ENCODE measurements at regions not wholly inside any gene's neighbourhood (a gene's known extent, or its start where the extent isn't known, plus 50 kb on each side); places are given as distances from the start of the nearest gene placed in this dataset.

DNA sequence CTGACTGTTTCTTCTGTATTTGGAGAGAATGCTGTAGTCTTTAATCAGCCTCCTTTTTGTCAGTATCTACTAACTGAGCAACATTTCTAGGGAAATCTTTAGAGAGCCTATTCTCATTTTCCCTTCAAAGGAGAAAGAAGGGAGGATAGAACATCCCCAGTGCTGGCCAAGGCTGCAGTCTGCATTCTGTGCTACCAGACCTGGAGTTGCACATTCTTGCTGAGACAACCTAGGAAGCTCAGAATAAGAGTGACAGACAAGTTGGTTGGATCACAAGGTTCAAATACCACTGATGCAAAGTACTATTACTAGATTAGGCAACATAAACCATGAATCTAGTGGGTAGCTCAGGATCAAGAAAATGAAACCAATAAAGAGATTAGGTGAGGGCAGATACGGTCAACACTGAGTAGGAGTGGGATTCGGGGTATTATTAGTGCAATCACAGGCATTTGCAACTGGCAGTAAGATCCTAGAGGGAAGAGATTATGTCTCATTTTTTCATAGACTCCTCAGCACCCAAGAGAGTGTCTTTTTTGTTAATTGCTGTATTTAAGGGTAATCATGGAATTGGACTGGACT is 213.5 kb upstream of the FAM83B start:
- Histone ChIP-seq H3K9ac (ENCODE audit: low read length) (no peak overlapping the region), H3K36me3 (ENCODE audit: insufficient read depth, low read length) (no peaks in the 10 kb centered on the region), H2AFZ (ENCODE audit: low read length) (no peak overlapping the region), H3K27ac (ENCODE audit: low read depth, low read length, poor library complexity, severe bottlenecking) (no peak overlapping the region), H3K4me2 (ENCODE audit: low read length) (no peak overlapping the region), H3K79me2 (ENCODE audit: insufficient read depth, low read length) (no peaks in the 10 kb centered on the region), H3K4me3 (ENCODE audit: low read depth, low read length, poor library complexity, severe bottlenecking) (no peak overlapping the region), H3K27me3 (ENCODE audit: insufficient read depth, low read length) (no peaks in the 10 kb centered on the region), H3K4me1 (ENCODE audit: insufficient read depth, low read length, severe bottlenecking) (no peaks in the 10 kb centered on the region), H3K9me2 (ENCODE audit: low read depth, low read length) (no peaks in the 10 kb centered on the region), H3K9me3 (ENCODE audit: low read length) (no peaks in the 10 kb centered on the region), H4K20me1 (ENCODE audit: insufficient read depth, low read length) (no peaks in the 10 kb centered on the region), H3F3A (ENCODE audit: insufficient read depth, low read length) (no peaks in the 10 kb centered on the region)
- TF ChIP-seq EZH2 (IDR thresholded peaks at IDR 0.05; ENCODE audit: borderline replicate concordance, low read length) (no peak), CTCF (IDR thresholded peaks at IDR 0.05; ENCODE audit: low read length) (no peak)

DNA sequence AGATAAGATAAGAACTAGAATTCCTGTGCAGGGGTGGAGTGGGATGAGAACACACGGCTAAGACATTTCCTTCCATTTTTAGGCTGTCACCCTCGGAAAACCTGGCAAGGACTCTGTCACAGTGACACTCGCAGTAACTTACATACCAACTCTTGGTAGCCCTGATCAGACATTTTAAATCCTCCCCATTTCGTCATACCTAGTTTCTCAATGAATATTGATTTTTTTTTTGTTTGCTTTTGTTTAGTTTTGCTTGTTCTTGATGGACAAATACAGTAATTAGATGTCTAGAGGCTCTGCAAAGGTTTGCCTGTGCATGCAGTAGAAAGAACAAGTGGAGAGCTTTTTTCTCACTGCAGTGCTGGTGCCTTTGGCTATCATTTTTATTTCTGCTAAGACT is 213.0 kb upstream of the FAM83B start:
- no peak overlapping the region for H3K27ac ChIP-seq (ENCODE audit: low read depth, low read length, poor library complexity, severe bottlenecking)
- no peaks in the 10 kb centered on the region for H3K36me3 ChIP-seq (ENCODE audit: insufficient read depth, low read length)
- TF ChIP-seq EZH2 (IDR thresholded peaks at IDR 0.05; ENCODE audit: borderline replicate concordance, low read length): no peak
- no peak for TF ChIP-seq CTCF (IDR thresholded peaks at IDR 0.05; ENCODE audit: low read length)
- H3K4me2 ChIP-seq (ENCODE audit: low read length): no peak overlapping the region
- H3F3A ChIP-seq (ENCODE audit: insufficient read depth, low read length): no peaks in the 10 kb centered on the region
- H3K27me3 ChIP-seq (ENCODE audit: insufficient read depth, low read length): no peaks in the 10 kb centered on the region
- no peaks in the 10 kb centered on the region for H4K20me1 ChIP-seq (ENCODE audit: insufficient read depth, low read length)
- H3K9me3 ChIP-seq (ENCODE audit: low read length): no peaks in the 10 kb centered on the region
- no peaks in the 10 kb centered on the region for H3K4me1 ChIP-seq (ENCODE audit: insufficient read depth, low read length, severe bottlenecking)
- no peak overlapping the region for H3K4me3 ChIP-seq (ENCODE audit: low read depth, low read length, poor library complexity, severe bottlenecking)
- no peak overlapping the region for H2AFZ ChIP-seq (ENCODE audit: low read length)
- H3K9ac ChIP-seq (ENCODE audit: low read length): no peak overlapping the region
- no peaks in the 10 kb centered on the region for H3K79me2 ChIP-seq (ENCODE audit: insufficient read depth, low read length)
- H3K9me2 ChIP-seq (ENCODE audit: low read depth, low read length): no peaks in the 10 kb centered on the region

GRCh38 chr6:54640911-54641310 is 205.7 kb upstream of the FAM83B start:
- Histone ChIP-seq H3K4me3 (ENCODE audit: low read depth, low read length, poor library complexity, severe bottlenecking) (no peak overlapping the region), H3K27me3 (ENCODE audit: insufficient read depth, low read length) (no peaks in the 10 kb centered on the region), H3K36me3 (ENCODE audit: insufficient read depth, low read length) (no peaks in the 10 kb centered on the region), H3K9me2 (ENCODE audit: low read depth, low read length) (no peaks in the 10 kb centered on the region), H3K4me1 (ENCODE audit: insufficient read depth, low read length, severe bottlenecking) (no peaks in the 10 kb centered on the region), H3F3A (ENCODE audit: insufficient read depth, low read length) (no peaks in the 10 kb centered on the region), H2AFZ (ENCODE audit: low read length) (no peak overlapping the region), H3K27ac (ENCODE audit: low read depth, low read length, poor library complexity, severe bottlenecking) (no peak overlapping the region), H3K79me2 (ENCODE audit: insufficient read depth, low read length) (no peaks in the 10 kb centered on the region), H3K9me3 (ENCODE audit: low read length) (no peaks in the 10 kb centered on the region), H3K4me2 (ENCODE audit: low read length) (no peak overlapping the region), H3K9ac (ENCODE audit: low read length) (no peak overlapping the region), H4K20me1 (ENCODE audit: insufficient read depth, low read length) (no peaks in the 10 kb centered on the region)
- TF ChIP-seq CTCF (IDR thresholded peaks at IDR 0.05; ENCODE audit: low read length) (no peak), EZH2 (IDR thresholded peaks at IDR 0.05; ENCODE audit: borderline replicate concordance, low read length) (no peak)

All from OCI-LY1 (cell line).